Transverse colon (tissue), 4 donors: ENCODE measurements at regions not wholly inside any gene's neighbourhood (a gene's known extent, or its start where the extent isn't known, plus 50 kb on each side); places are given as distances from the start of the nearest gene placed in this dataset.

Experiments
- EP300 ChIP-seq: sonication (generic); formaldehyde crosslinking; IDR thresholded peaks from one replicate; pipeline ENCODE4 v1.6.1; 2017; ENCODE audit warnings: antibody characterized with exemption, low read depth
- POLR2A ChIP-seq: fragments of 450-650 bp; IDR thresholded peaks from one replicate; pipeline ENCODE4 v1.6.1; 2016; ENCODE audit warnings: antibody characterized with exemption, mild to moderate bottlenecking, moderate library complexity
- POLR2AphosphoS5 ChIP-seq, 3 donors: sonication (generic); formaldehyde crosslinking; IDR thresholded peaks; one replicate each; pipeline ENCODE4 v1.6.1; 2016; ENCODE audit warnings: antibody characterized with exemption in 3 of 3
- TF ChIP-seq, protein P1 (sequence below), 5 experiments: fragments of 200-600 bp in 3 of 5; fragments of 450-650 bp in 2 of 5; sonication (generic) in 3 of 5; IDR thresholded peaks; 1 replicate in 2 of 5; 2 replicates in 3 of 5; pipeline ENCODE4 v1.5.1; 2016 to 2017; ENCODE audit warnings: antibody characterized with exemption in 5 of 5, inconsistent platforms in 3 of 5, mild to moderate bottlenecking in 2 of 5, moderate library complexity in 1 of 5

GRCh38 chr6:22214314-22214713, 82.5 kb downstream of the PRL start:
- no peak for TF ChIP-seq POLR2AphosphoS5 (IDR thresholded peaks at IDR 0.05)
- TF ChIP-seq, protein P1, sequence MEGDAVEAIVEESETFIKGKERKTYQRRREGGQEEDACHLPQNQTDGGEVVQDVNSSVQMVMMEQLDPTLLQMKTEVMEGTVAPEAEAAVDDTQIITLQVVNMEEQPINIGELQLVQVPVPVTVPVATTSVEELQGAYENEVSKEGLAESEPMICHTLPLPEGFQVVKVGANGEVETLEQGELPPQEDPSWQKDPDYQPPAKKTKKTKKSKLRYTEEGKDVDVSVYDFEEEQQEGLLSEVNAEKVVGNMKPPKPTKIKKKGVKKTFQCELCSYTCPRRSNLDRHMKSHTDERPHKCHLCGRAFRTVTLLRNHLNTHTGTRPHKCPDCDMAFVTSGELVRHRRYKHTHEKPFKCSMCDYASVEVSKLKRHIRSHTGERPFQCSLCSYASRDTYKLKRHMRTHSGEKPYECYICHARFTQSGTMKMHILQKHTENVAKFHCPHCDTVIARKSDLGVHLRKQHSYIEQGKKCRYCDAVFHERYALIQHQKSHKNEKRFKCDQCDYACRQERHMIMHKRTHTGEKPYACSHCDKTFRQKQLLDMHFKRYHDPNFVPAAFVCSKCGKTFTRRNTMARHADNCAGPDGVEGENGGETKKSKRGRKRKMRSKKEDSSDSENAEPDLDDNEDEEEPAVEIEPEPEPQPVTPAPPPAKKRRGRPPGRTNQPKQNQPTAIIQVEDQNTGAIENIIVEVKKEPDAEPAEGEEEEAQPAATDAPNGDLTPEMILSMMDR (IDR thresholded peaks at IDR 0.05), result no peak
- TF ChIP-seq POLR2A, result no peak
- no peak for TF ChIP-seq EP300
